ENCODE measurements at regions not wholly inside any gene's neighbourhood (a gene's known extent, or its start where the extent isn't known, plus 50 kb on each side); places are given as distances from the start of the nearest gene placed in this dataset.

- no peak for DNase-seq (ENCODE audit: low read depth)
- no peak overlapping the region for H3K4me3 ChIP-seq (ENCODE audit: low read length)
- no peak for TF ChIP-seq CTCF (conservative IDR thresholded peaks at IDR 0.05; ENCODE audit: low read length)
Measured at GRCh38 chr5:4089087-4089486, 493.5 kb downstream of the IRX1 start.

GRCh38 chr5:4093236-4093635 is 497.6 kb downstream of the IRX1 start:
- no peak overlapping the region for H3K4me3 ChIP-seq (ENCODE audit: low read length)
- no peak for DNase-seq (ENCODE audit: low read depth)
- TF ChIP-seq CTCF (conservative IDR thresholded peaks at IDR 0.05; ENCODE audit: low read length) = no peak

- no peak for TF ChIP-seq CTCF (conservative IDR thresholded peaks at IDR 0.05; ENCODE audit: low read length)
- DNase-seq (ENCODE audit: low read depth) = no peak
- no peak overlapping the region for H3K4me3 ChIP-seq (ENCODE audit: low read length)
Measured at GRCh38 chr5:4093970-4094369, 498.3 kb downstream of the IRX1 start.

GRCh38 chr5:4095918-4096630 is 500.4 kb downstream of the IRX1 start:
- no peak for DNase-seq (ENCODE audit: low read depth)
- H3K4me3 ChIP-seq (ENCODE audit: low read length) = no peak overlapping the region
- TF ChIP-seq CTCF (conservative IDR thresholded peaks at IDR 0.05; ENCODE audit: low read length) = no peak

- H3K4me3 ChIP-seq (ENCODE audit: low read length) = no peak overlapping the region
- no peak for TF ChIP-seq CTCF (conservative IDR thresholded peaks at IDR 0.05; ENCODE audit: low read length)
- no peak for DNase-seq (ENCODE audit: low read depth)
Measured at GRCh38 chr5:4097199-4097598, 501.6 kb downstream of the IRX1 start.

GRCh38 chr5:4098226-4098625 is 502.6 kb downstream of the IRX1 start:
- H3K4me3 ChIP-seq (ENCODE audit: low read length) = no peak overlapping the region
- TF ChIP-seq CTCF (conservative IDR thresholded peaks at IDR 0.05; ENCODE audit: low read length) = no peak
- DNase-seq (ENCODE audit: low read depth) = no peak

GRCh38 chr5:4099386-4099785 is 503.8 kb downstream of the IRX1 start:
- TF ChIP-seq CTCF (conservative IDR thresholded peaks at IDR 0.05; ENCODE audit: low read length) = no peak
- no peak for DNase-seq (ENCODE audit: low read depth)
- no peak overlapping the region for H3K4me3 ChIP-seq (ENCODE audit: low read length)

Measured in AG10803 (cell line).